ENCODE measurements at regions not wholly inside any gene's neighbourhood (a gene's known extent, or its start where the extent isn't known, plus 50 kb on each side); places are given as distances from the start of the nearest gene placed in this dataset.

DNA sequence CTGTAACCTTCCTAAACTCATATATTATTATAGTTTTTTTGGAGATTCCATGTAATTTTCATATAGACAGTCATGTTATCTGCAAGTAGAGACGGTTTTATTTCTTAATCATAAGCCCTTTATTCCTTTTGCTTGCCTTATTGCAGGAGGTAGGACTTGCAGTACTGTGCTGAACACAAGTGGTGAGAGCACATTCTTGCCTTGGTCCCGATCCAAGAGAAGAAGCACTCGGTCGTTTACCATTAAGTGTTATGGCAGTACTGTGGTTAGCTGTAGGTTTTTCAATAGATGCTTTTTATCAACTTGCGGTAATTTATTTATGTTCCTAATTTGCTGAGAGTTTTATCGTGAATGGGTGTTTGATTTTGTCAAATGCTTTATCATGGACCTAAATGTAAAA, 305.7 kb downstream of the DYSF start:
- Histone ChIP-seq H3K27ac (no peak overlapping the region), H3K27me3 (no peaks in the 10 kb centered on the region), H3K4me1 (no peaks in the 10 kb centered on the region), H3K9me3 (no peaks in the 10 kb centered on the region), H3K4me3 (no peak overlapping the region), H3K36me3 (replicated peaks in 1 of 2; ENCODE audit: insufficient read depth in 1 of 2, low read depth in 2 of 2) (no peaks in the 10 kb centered on the region)
- intact Hi-C loops (cut with DNase I): no loop called here
- TF ChIP-seq POLR2A (IDR thresholded peaks at IDR 0.05): no peak
- TF ChIP-seq, protein P1, sequence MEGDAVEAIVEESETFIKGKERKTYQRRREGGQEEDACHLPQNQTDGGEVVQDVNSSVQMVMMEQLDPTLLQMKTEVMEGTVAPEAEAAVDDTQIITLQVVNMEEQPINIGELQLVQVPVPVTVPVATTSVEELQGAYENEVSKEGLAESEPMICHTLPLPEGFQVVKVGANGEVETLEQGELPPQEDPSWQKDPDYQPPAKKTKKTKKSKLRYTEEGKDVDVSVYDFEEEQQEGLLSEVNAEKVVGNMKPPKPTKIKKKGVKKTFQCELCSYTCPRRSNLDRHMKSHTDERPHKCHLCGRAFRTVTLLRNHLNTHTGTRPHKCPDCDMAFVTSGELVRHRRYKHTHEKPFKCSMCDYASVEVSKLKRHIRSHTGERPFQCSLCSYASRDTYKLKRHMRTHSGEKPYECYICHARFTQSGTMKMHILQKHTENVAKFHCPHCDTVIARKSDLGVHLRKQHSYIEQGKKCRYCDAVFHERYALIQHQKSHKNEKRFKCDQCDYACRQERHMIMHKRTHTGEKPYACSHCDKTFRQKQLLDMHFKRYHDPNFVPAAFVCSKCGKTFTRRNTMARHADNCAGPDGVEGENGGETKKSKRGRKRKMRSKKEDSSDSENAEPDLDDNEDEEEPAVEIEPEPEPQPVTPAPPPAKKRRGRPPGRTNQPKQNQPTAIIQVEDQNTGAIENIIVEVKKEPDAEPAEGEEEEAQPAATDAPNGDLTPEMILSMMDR (IDR thresholded peaks at IDR 0.05): no peak
- no peak for DNase-seq
- 75 to 76% methylated on average over 6 of the region's 6 CpGs for WGBS, 2 donors
- no peak for ATAC-seq

DNA sequence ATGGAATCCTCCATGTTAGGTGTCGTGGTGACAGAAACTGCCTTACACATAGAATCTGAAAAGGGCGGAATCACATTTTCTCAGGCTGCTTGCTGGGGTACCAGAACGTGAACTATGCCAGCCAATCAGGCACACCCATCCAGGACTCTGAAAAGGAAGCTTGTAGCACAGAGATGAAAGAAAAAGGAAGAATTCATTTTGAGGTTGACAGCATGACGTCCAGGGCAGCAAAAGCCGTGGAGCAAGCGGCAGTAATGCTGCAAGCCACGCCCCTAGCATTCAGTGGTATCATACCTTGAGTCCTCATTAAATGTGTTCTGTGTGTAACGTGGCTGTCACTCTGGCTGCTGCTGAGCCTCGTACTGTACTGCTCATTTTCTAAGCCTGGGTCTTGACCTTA, 304.0 kb downstream of the DYSF start:
- Histone ChIP-seq H3K4me1 (no peaks in the 10 kb centered on the region), H3K4me3 (no peak overlapping the region), H3K36me3 (replicated peaks in 1 of 2; ENCODE audit: insufficient read depth in 1 of 2, low read depth in 2 of 2) (no peaks in the 10 kb centered on the region), H3K9me3 (no peaks in the 10 kb centered on the region), H3K27me3 (no peaks in the 10 kb centered on the region), H3K27ac (no peak overlapping the region)
- ATAC-seq (no peak), DNase-seq (no peak)
- TF ChIP-seq, protein P1 (IDR thresholded peaks at IDR 0.05): no peak
- TF ChIP-seq POLR2A (IDR thresholded peaks at IDR 0.05): no peak
- intact Hi-C loops (cut with DNase I): no loop called here
- 65 to 74% methylated on average over 9 of the region's 9 CpGs for WGBS, 2 donors

DNA sequence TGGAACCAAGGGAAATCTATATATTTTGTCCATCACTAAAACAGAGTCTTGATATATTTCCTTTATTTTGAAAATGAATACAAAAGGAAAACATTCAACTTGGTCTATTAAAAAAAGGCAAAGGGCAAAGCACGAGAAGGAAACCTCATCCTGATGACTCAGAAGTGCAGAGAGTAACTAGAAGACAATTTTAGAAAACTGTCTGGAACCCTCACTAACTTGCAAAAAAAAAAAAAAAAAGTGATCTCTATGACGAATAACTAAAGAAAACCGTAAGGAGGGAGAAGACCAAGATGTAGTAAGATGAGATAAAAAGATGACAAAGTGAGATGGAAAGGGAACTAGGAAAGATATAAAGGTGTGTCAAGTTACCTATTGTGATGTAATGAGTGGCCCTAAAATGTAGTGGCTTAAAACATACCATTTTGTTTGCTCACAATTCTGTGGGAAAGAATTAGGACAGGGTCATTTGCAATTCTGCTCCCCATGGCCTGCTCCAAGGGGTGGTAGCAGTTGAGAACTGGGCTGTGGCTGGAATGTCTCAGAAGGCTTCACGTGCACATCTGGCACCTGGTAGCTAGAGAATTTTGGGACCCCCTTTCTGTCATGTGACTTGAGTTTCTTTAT, 303.0 kb downstream of the DYSF start:
- no peaks in the 10 kb centered on the region for H3K4me1 ChIP-seq
- no peaks in the 10 kb centered on the region for H3K9me3 ChIP-seq
- WGBS, 2 donors: 64 to 75% methylated on average over 4 of the region's 4 CpGs
- no peak for TF ChIP-seq POLR2A (IDR thresholded peaks at IDR 0.05)
- TF ChIP-seq, protein P1 (IDR thresholded peaks at IDR 0.05): no peak
- H3K27ac ChIP-seq: no peak overlapping the region
- no peak for DNase-seq
- no peak for ATAC-seq
- H3K36me3 ChIP-seq (replicated peaks in 1 of 2; ENCODE audit: insufficient read depth in 1 of 2, low read depth in 2 of 2): no peaks in the 10 kb centered on the region
- H3K4me3 ChIP-seq: no peak overlapping the region
- H3K27me3 ChIP-seq: no peaks in the 10 kb centered on the region
- intact Hi-C loops (cut with DNase I): no loop called here

DNA sequence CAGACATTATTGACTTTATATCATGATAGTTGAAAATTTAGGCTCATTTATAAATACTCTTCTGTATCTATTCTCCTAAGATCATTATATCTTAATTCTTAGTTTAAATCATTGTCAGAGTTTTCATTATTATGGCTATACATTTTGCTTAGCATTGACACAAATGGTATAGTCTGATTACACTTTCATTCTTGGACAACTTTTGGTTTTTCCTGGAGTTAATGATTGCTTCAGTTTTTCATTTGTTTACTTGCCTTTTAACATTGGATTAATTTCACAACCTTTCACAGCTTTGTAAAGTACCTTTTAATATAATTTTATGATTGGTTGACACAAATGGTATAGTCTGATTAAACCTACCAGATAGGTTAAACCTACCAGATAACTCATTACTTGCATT, 298.2 kb downstream of the DYSF start:
- DNase-seq (no peak), ATAC-seq (no peak)
- Histone ChIP-seq H3K4me1 (peaks cover 19% of the 10 kb centered on the region), H3K27me3 (no peaks in the 10 kb centered on the region), H3K4me3 (no peak overlapping the region), H3K36me3 (replicated peaks in 1 of 2; ENCODE audit: insufficient read depth in 1 of 2, low read depth in 2 of 2) (no peaks in the 10 kb centered on the region), H3K9me3 (no peaks in the 10 kb centered on the region), H3K27ac (no peak overlapping the region)
- intact Hi-C loops (cut with DNase I): no loop called here
- TF ChIP-seq, protein P1 (IDR thresholded peaks at IDR 0.05): no peak
- TF ChIP-seq POLR2A (IDR thresholded peaks at IDR 0.05): no peak

DNA sequence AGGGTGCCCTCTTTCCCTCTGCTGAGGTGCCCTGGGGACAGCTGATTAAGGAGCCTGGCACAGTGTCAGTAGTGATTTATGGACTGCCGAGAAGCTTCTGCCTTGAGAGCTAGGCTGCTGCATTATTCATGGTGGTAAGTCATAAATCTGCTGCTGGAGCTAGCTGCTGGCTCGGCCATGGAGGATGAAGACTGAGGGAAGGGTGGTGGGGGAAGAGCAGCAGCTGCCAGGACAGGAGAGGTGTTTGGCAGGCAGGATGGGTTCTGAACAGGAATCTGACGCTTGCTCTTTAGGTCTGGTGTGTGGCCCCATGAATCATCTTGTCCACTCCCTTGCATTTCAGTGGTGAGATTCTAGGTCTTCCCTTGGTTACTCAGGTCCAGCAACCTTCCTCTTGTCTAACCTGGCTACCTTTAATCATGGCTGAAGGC, 296.3 kb downstream of the DYSF start:
- H3K4me3 ChIP-seq: no peak overlapping the region
- 79 to 86% methylated on average over 3 of the region's 3 CpGs for WGBS, 2 donors
- intact Hi-C loops (cut with DNase I): no loop called here
- no peaks in the 10 kb centered on the region for H3K27me3 ChIP-seq
- no peak for ATAC-seq
- no peak for TF ChIP-seq POLR2A (IDR thresholded peaks at IDR 0.05)
- TF ChIP-seq, protein P1 (IDR thresholded peaks at IDR 0.05): no peak
- peaks cover 24% of the 10 kb centered on the region for H3K4me1 ChIP-seq
- DNase-seq: no peak
- no peaks in the 10 kb centered on the region for H3K36me3 ChIP-seq (replicated peaks in 1 of 2; ENCODE audit: insufficient read depth in 1 of 2, low read depth in 2 of 2)
- H3K27ac ChIP-seq: no peak overlapping the region
- no peaks in the 10 kb centered on the region for H3K9me3 ChIP-seq
